OCI-LY3 (cell line): ENCODE measurements at regions not wholly inside any gene's neighbourhood (a gene's known extent, or its start where the extent isn't known, plus 50 kb on each side); places are given as distances from the start of the nearest gene placed in this dataset.

Experiments
- EZH2phosphoT487 ChIP-seq: fragments of 200-600 bp; shearing (Covaris generic); IDR thresholded peaks from 2 replicates; pipeline ENCODE4 v1.6.1; 2018; ENCODE audit warnings: antibody characterized with exemption, mixed run types, low read depth
- TF ChIP-seq, protein P1 (sequence below): fragments of 200-600, 300-600 bp; sonication (generic); IDR thresholded peaks from 2 replicates; pipeline ENCODE4 v1.5.1; 2014; ENCODE audit warnings: antibody characterized with exemption, low read length, low read depth

DNA sequence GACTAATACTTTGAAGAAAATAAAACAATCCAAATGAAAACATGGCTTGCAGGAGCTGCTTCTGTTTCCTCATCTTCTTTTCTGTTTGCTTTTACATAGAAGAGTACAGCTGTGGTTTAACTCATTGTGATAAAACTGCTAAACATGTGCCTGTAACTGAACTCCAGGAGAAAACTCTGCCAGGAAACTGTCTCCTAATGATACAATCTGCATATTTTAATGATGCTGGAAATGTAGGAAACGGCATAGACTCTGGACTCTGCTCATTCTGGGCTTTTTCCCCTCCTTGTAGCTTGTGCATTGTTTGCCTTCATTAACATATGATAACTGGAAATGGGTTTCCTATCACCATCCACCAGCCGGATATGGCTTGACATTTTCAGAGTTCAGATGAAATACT is 813.3 kb upstream of the WWC1 start:
- TF ChIP-seq, protein P1, sequence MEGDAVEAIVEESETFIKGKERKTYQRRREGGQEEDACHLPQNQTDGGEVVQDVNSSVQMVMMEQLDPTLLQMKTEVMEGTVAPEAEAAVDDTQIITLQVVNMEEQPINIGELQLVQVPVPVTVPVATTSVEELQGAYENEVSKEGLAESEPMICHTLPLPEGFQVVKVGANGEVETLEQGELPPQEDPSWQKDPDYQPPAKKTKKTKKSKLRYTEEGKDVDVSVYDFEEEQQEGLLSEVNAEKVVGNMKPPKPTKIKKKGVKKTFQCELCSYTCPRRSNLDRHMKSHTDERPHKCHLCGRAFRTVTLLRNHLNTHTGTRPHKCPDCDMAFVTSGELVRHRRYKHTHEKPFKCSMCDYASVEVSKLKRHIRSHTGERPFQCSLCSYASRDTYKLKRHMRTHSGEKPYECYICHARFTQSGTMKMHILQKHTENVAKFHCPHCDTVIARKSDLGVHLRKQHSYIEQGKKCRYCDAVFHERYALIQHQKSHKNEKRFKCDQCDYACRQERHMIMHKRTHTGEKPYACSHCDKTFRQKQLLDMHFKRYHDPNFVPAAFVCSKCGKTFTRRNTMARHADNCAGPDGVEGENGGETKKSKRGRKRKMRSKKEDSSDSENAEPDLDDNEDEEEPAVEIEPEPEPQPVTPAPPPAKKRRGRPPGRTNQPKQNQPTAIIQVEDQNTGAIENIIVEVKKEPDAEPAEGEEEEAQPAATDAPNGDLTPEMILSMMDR = no peak
- TF ChIP-seq EZH2phosphoT487 = no peak
